B cell (primary cell): ENCODE measurements at regions not wholly inside any gene's neighbourhood (a gene's known extent, or its start where the extent isn't known, plus 50 kb on each side); places are given as distances from the start of the nearest gene placed in this dataset.
"Not testable (repeated sequence)": the region's sequence is repeated elsewhere in the genome, so short reads cannot be mapped to it uniquely, and the experiment has no call there.

Experiments
- ATAC-seq: fragments of 200-7000 bp; cut with Tn5 transposase; one replicate; pipeline ENCODE4 v1.10.0; 2021; ENCODE audit warnings: low read depth, mild to moderate bottlenecking, moderate number of reproducible peaks, moderate library complexity
- CTCF ChIA-PET: fragments of 350-600 bp; sonication (Branson Sonifier 250); formaldehyde crosslinking; loops from one replicate; lab custom pipeline; 2021; ENCODE audit warnings: antibody characterized with exemption, inconsistent platforms; lab: Charles Lee
- POLR2A ChIA-PET: fragments of 350-600 bp; sonication (Branson Sonifier 250); formaldehyde crosslinking; loops from one replicate; lab custom pipeline; 2021; ENCODE audit warnings: antibody characterized with exemption; lab: Charles Lee
- DNase-seq: peaks from one replicate; pipeline ENCODE4 v3.0.0; 2013
- H2AFZ ChIP-seq: 2 replicates; pipeline ENCODE4 v1.6.1; 2012; ENCODE audit warnings: mild to moderate bottlenecking, low read depth, low read length; ENCODE audit not compliant: insufficient read depth, poor library complexity, severe bottlenecking
- H3K27ac ChIP-seq, 2 donors: 1 replicate in 1 of 2; 2 replicates in 1 of 2; pipeline ENCODE4 v1.5.1; 2012 to 2013; ENCODE audit warnings: low read length in 2 of 2, mild to moderate bottlenecking in 2 of 2, moderate library complexity in 1 of 2
- H3K27me3 ChIP-seq, 4 experiments: fragments of 200-600 bp in 1 of 4; sonication (generic) in 1 of 4; replicated peaks in 1 of 4; 1 replicate in 2 of 4; 2 replicates in 2 of 4; pipeline versions ENCODE4 v1.6.1 to v1.7.0; 2013 to 2016; ENCODE audit warnings: low read length in 3 of 4, mild to moderate bottlenecking in 2 of 4, mixed read lengths in 1 of 4, moderate library complexity in 1 of 4; ENCODE audit not compliant: insufficient read depth in 4 of 4, control insufficient read depth in 3 of 4; ENCODE audit errors: control extremely low read depth in 1 of 4
- H3K36me3 ChIP-seq, 2 experiments: replicated peaks in 1 of 2; 1 replicate in 1 of 2; 2 replicates in 1 of 2; pipeline versions ENCODE4 v1.6.1 to v1.7.1; 2013; ENCODE audit warnings: low read length in 1 of 2; ENCODE audit not compliant: insufficient read depth in 2 of 2, control insufficient read depth in 1 of 2; ENCODE audit errors: control extremely low read depth in 1 of 2, extremely low read depth in 1 of 2
- H3K4me1 ChIP-seq, 2 donors: fragments of 200-600 bp in 1 of 2; sonication (generic) in 1 of 2; 1 replicate in 1 of 2; 2 replicates in 1 of 2; pipeline versions ENCODE4 v1.5.1 to v1.6.1; 2013 to 2017; ENCODE audit warnings: low read length in 2 of 2; ENCODE audit not compliant: control insufficient read depth in 2 of 2, insufficient read depth in 2 of 2
- H3K4me2 ChIP-seq: replicated peaks from 2 replicates; pipeline ENCODE3; 2012; ENCODE audit warnings: mild to moderate bottlenecking, low read depth, low read length; ENCODE audit not compliant: poor library complexity, severe bottlenecking
- H3K4me3 ChIP-seq, 5 experiments: fragments of 200-600 bp in 1 of 5; sonication (generic) in 1 of 5; 1 replicate in 3 of 5; 2 replicates in 2 of 5; pipeline versions ENCODE4 v1.5.1 to v1.7.0; 2011 to 2016; ENCODE audit warnings: low read length in 4 of 5, mild to moderate bottlenecking in 4 of 5, low read depth in 2 of 5, control low read depth in 1 of 5, moderate library complexity in 1 of 5; ENCODE audit not compliant: insufficient read depth in 1 of 5; ENCODE audit errors: control extremely low read depth in 1 of 5, extremely low read depth in 1 of 5
- H3K79me2 ChIP-seq: fragments of 200-600 bp; sonication (generic); one replicate; pipeline ENCODE4 v1.6.0; 2016; ENCODE audit warnings: low read length; ENCODE audit not compliant: control insufficient read depth, insufficient read depth
- H3K9ac ChIP-seq: fragments of 200-600 bp; sonication (generic); 2 replicates; pipeline ENCODE4 v1.6.1; 2017; ENCODE audit warnings: mild to moderate bottlenecking, low read length, moderate library complexity
- H3K9me3 ChIP-seq, 3 donors: one replicate each; pipeline versions ENCODE4 v1.6.1 to v1.7.1; 2013; ENCODE audit warnings: low read length in 2 of 3; ENCODE audit not compliant: control insufficient read depth in 2 of 3, insufficient read depth in 1 of 3; ENCODE audit errors: control extremely low read depth in 1 of 3
- H4K20me1 ChIP-seq: 2 replicates; pipeline ENCODE4 v1.6.0; 2012; ENCODE audit warnings: mild to moderate bottlenecking, low read length; ENCODE audit not compliant: insufficient read depth, control insufficient read depth, poor library complexity, severe bottlenecking
- H3K27ac Mint-ChIP-seq: one replicate; pipeline ENCODE4 v1.8.0; 2021; ENCODE audit warnings: mixed read lengths
- H3K27me3 Mint-ChIP-seq: one replicate; pipeline ENCODE4 v1.8.0; 2021; ENCODE audit warnings: mixed read lengths
- H3K4me1 Mint-ChIP-seq: one replicate; pipeline ENCODE4 v1.8.0; 2021; ENCODE audit warnings: mixed read lengths
- H3K4me3 Mint-ChIP-seq: one replicate; pipeline ENCODE4 v1.8.0; 2021; ENCODE audit warnings: mixed read lengths
- H3K9me3 Mint-ChIP-seq: one replicate; pipeline ENCODE4 v1.8.0; 2022; ENCODE audit warnings: mixed read lengths; ENCODE audit not compliant: insufficient read depth
- CTCF ChIP-seq: fragments of 200-600 bp; IDR thresholded peaks from one replicate; pipeline ENCODE4 v1.8.0; 2022; ENCODE audit warnings: antibody characterized with exemption, mild to moderate bottlenecking
- EZH2 ChIP-seq: IDR thresholded peaks from 2 replicates; pipeline ENCODE4 v1.6.1; 2012; ENCODE audit warnings: borderline replicate concordance, low read depth, mild to moderate bottlenecking, moderate library complexity, low read length; ENCODE audit not compliant: insufficient read depth, poor library complexity, severe bottlenecking
- whole genome bisulfite sequencing: methylation state at CpG from one replicate; pipeline ENCODE4 v1.1.5; 2013; ENCODE audit warnings: missing lambda C conversion rate; ENCODE audit not compliant: insufficient coverage; 5-methylcytosine and 5-hydroxymethylcytosine counted together
- intact Hi-C: fragments of 100-400 bp; cut with micrococcal nuclease; formaldehyde crosslinking; loops from one replicate; pipeline ENCODE4 v1.10.0; 2022

DNA sequence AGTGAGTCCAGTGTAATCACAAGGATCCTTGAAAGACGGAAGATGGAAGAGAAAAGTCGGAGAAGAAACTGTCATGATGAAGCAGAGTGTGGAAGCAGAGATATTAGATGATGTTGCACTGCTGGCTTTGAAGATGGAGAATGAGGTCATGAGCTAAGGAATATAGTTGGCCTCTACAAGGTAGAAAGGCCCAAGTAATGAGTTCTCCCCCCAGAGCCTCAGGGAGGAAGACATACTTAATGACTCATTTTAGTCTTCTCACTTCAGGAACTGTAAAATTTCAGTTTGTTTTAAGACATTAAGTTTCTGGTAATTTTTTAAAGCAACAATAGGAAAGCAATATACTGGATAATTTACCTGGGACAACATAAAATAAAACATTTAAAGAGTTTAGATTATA is 1331.5 kb upstream of the PCDH20 start:
- no peaks in the 10 kb centered on the region for H3K27me3 Mint-ChIP-seq
- no peak overlapping the region for H3K27ac ChIP-seq
- ChIA-PET POLR2A (no interaction called here), CTCF (no interaction called here)
- H3K27ac Mint-ChIP-seq, result no peak overlapping the region
- no peak for TF ChIP-seq EZH2
- TF ChIP-seq CTCF, result no peak
- no peak overlapping the region for H3K4me3 Mint-ChIP-seq
- H3K36me3 ChIP-seq, result no peaks in the 10 kb centered on the region
- H3K4me1 ChIP-seq, result no peaks in the 10 kb centered on the region
- DNase-seq (no peak), ATAC-seq (no peak)
- no CpG with 5 or more reads among the region's 2 CpGs for WGBS
- no peaks in the 10 kb centered on the region for H3K4me1 Mint-ChIP-seq
- no peak overlapping the region for H3K9ac ChIP-seq
- H3K4me2 ChIP-seq, result no peak overlapping the region
- no peak overlapping the region for H3K4me3 ChIP-seq
- no peaks in the 10 kb centered on the region for H4K20me1 ChIP-seq
- H2AFZ ChIP-seq, result no peak overlapping the region
- no peaks in the 10 kb centered on the region for H3K9me3 Mint-ChIP-seq
- no peaks in the 10 kb centered on the region for H3K9me3 ChIP-seq
- intact Hi-C loops, result no loop called here
- H3K79me2 ChIP-seq, result no peaks in the 10 kb centered on the region
- no peaks in the 10 kb centered on the region for H3K27me3 ChIP-seq

GRCh38 chr13:62729746-62730145 is 1314.1 kb upstream of the PCDH20 start:
- H3K4me1 ChIP-seq, H3K36me3 ChIP-seq, H3K9me3 ChIP-seq, H4K20me1 ChIP-seq, H3K27me3 ChIP-seq, POLR2A ChIA-PET, H3K4me1 Mint-ChIP-seq, ATAC-seq, H3K27ac ChIP-seq, intact Hi-C loops, H3K9ac ChIP-seq, H3K9me3 Mint-ChIP-seq, H3K4me3 ChIP-seq, H3K27ac Mint-ChIP-seq, CTCF ChIA-PET, H2AFZ ChIP-seq, H3K79me2 ChIP-seq, H3K4me3 Mint-ChIP-seq, H3K27me3 Mint-ChIP-seq, DNase-seq, H3K4me2 ChIP-seq: not testable (repeated sequence)
- 92% methylated on average over 9 of the region's 9 CpGs for WGBS
